Liver (tissue), 8 donors: ENCODE measurements at regions not wholly inside any gene's neighbourhood (a gene's known extent, or its start where the extent isn't known, plus 50 kb on each side); places are given as distances from the start of the nearest gene placed in this dataset.

Experiments
- DNase-seq: peaks from one replicate; pipeline ENCODE4 v3.0.0-alpha.2; 2017; ENCODE audit warnings: low spot score
- H3K27ac ChIP-seq, 2 donors: one replicate each; pipeline ENCODE4 v1.7.0; 2013; ENCODE audit warnings: inconsistent platforms in 2 of 2, low read length in 2 of 2, control low read depth in 1 of 2, low read depth in 1 of 2, mild to moderate bottlenecking in 1 of 2
- H3K27me3 ChIP-seq, 4 donors: one replicate each; pipeline versions ENCODE4 v1.6.1 to v1.7.0; 2013; ENCODE audit warnings: low read length in 3 of 4, inconsistent platforms in 1 of 4, mild to moderate bottlenecking in 1 of 4, moderate library complexity in 1 of 4; ENCODE audit not compliant: control insufficient read depth in 4 of 4, insufficient read depth in 4 of 4
- H3K36me3 ChIP-seq, 4 donors: one replicate each; pipeline versions ENCODE4 v1.6.1 to v1.7.0; 2013; ENCODE audit warnings: low read length in 3 of 4, mild to moderate bottlenecking in 3 of 4, low read depth in 1 of 4, moderate library complexity in 1 of 4; ENCODE audit not compliant: control insufficient read depth in 4 of 4, insufficient read depth in 3 of 4
- H3K4me1 ChIP-seq, 4 donors: one replicate each; pipeline versions ENCODE4 v1.6.1 to v1.7.0; 2013; ENCODE audit warnings: low read length in 3 of 4, mild to moderate bottlenecking in 3 of 4, moderate library complexity in 1 of 4; ENCODE audit not compliant: control insufficient read depth in 4 of 4, insufficient read depth in 4 of 4
- H3K4me3 ChIP-seq, 3 donors: one replicate each; pipeline versions ENCODE4 v1.6.1 to v1.7.0; 2013; ENCODE audit warnings: low read length in 3 of 3, control low read depth in 1 of 3, low read depth in 1 of 3, mild to moderate bottlenecking in 1 of 3
- H3K9ac ChIP-seq, 2 donors: one replicate each; pipeline ENCODE4 v1.7.0; 2013; ENCODE audit warnings: low read length in 2 of 2, mild to moderate bottlenecking in 2 of 2, moderate library complexity in 2 of 2, control low read depth in 1 of 2, low read depth in 1 of 2
- H3K9me3 ChIP-seq, 4 donors: one replicate each; pipeline versions ENCODE4 v1.6.1 to v1.7.0; 2013; ENCODE audit warnings: low read length in 3 of 4; ENCODE audit not compliant: control insufficient read depth in 4 of 4
- EGR1 ChIP-seq, 2 donors: IDR thresholded peaks; 2 replicates each; pipeline ENCODE4 v1.6.1; 2016 to 2018; ENCODE audit warnings: antibody characterized with exemption in 2 of 2, low read depth in 2 of 2
- FOXA1 ChIP-seq: IDR thresholded peaks from 2 replicates; pipeline ENCODE4 v1.6.1; 2016; ENCODE audit warnings: antibody characterized with exemption
- FOXA2 ChIP-seq: IDR thresholded peaks from 2 replicates; pipeline ENCODE4 v1.6.1; 2016; ENCODE audit warnings: antibody characterized with exemption
- HNF4G ChIP-seq: IDR thresholded peaks from 2 replicates; pipeline ENCODE4 v1.6.1; 2016; ENCODE audit warnings: antibody characterized with exemption
- NR2F2 ChIP-seq: IDR thresholded peaks from 2 replicates; pipeline ENCODE4 v1.6.1; 2016; ENCODE audit warnings: antibody characterized with exemption
- RXRA ChIP-seq, 2 donors: IDR thresholded peaks; 2 replicates each; pipeline ENCODE4 v1.6.1; 2017 to 2018; ENCODE audit warnings: antibody characterized with exemption in 2 of 2, mild to moderate bottlenecking in 1 of 2
- SP1 ChIP-seq: IDR thresholded peaks from 2 replicates; pipeline ENCODE4 v1.6.1; 2018; ENCODE audit warnings: antibody characterized with exemption, mild to moderate bottlenecking
- TAF1 ChIP-seq: conservative IDR thresholded peaks from 2 replicates; pipeline ENCODE4 v1.6.1; 2016; ENCODE audit warnings: antibody characterized with exemption, mild to moderate bottlenecking
- WGBS: extraction: QIAGEN DNeasy Blood & Tissue Kit; methylation state at CpG from one replicate; pipeline ENCODE4 v1.1.7; 2013; 5-methylcytosine and 5-hydroxymethylcytosine counted together
- TF ChIP-seq, protein P1 (sequence below): IDR thresholded peaks from 2 replicates; pipeline ENCODE4 v1.6.1; 2016; ENCODE audit warnings: antibody characterized with exemption, mild to moderate bottlenecking
- TF ChIP-seq, protein P2 (sequence below): IDR thresholded peaks from 2 replicates; pipeline ENCODE4 v1.6.1; 2016; ENCODE audit warnings: antibody characterized with exemption
- TF ChIP-seq, protein P3 (sequence below): fragments of 150-350 bp; IDR thresholded peaks from 2 replicates; pipeline ENCODE4 v1.5.1; 2017; ENCODE audit warnings: improper control_type of control experiment, low read depth, low read length; ENCODE audit not compliant: missing input control
- donor health status: healthy.
- donor health status: healthy.
- donor health status: healthy.
- donor health status: healthy.
- donor health status: healthy.

DNA sequence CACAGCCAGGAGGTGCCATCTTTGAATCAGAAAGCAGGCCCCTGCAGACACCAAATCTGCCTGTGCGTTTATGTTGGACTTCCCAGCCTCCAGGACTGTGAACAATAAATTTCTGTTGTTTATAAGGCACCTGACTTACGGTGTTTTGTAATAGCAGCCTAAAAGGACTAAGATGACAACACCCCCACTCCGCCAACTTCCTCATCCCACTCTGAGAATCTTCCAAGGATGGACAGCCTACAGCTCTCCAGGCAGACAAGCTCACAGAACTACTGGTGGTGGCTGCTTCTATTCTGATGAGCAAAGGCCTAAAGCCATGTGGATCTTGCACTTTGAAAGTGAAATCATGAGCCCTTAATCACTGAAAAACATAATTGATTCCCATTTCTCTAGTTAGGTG is 449.2 kb downstream of the TSHZ3 start (continued):
- TF ChIP-seq, protein P1, sequence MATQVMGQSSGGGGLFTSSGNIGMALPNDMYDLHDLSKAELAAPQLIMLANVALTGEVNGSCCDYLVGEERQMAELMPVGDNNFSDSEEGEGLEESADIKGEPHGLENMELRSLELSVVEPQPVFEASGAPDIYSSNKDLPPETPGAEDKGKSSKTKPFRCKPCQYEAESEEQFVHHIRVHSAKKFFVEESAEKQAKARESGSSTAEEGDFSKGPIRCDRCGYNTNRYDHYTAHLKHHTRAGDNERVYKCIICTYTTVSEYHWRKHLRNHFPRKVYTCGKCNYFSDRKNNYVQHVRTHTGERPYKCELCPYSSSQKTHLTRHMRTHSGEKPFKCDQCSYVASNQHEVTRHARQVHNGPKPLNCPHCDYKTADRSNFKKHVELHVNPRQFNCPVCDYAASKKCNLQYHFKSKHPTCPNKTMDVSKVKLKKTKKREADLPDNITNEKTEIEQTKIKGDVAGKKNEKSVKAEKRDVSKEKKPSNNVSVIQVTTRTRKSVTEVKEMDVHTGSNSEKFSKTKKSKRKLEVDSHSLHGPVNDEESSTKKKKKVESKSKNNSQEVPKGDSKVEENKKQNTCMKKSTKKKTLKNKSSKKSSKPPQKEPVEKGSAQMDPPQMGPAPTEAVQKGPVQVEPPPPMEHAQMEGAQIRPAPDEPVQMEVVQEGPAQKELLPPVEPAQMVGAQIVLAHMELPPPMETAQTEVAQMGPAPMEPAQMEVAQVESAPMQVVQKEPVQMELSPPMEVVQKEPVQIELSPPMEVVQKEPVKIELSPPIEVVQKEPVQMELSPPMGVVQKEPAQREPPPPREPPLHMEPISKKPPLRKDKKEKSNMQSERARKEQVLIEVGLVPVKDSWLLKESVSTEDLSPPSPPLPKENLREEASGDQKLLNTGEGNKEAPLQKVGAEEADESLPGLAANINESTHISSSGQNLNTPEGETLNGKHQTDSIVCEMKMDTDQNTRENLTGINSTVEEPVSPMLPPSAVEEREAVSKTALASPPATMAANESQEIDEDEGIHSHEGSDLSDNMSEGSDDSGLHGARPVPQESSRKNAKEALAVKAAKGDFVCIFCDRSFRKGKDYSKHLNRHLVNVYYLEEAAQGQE = no peak
- TF ChIP-seq FOXA1 (no peak), RXRA (IDR thresholded peaks at IDR 0.05) (no peak)

DNA sequence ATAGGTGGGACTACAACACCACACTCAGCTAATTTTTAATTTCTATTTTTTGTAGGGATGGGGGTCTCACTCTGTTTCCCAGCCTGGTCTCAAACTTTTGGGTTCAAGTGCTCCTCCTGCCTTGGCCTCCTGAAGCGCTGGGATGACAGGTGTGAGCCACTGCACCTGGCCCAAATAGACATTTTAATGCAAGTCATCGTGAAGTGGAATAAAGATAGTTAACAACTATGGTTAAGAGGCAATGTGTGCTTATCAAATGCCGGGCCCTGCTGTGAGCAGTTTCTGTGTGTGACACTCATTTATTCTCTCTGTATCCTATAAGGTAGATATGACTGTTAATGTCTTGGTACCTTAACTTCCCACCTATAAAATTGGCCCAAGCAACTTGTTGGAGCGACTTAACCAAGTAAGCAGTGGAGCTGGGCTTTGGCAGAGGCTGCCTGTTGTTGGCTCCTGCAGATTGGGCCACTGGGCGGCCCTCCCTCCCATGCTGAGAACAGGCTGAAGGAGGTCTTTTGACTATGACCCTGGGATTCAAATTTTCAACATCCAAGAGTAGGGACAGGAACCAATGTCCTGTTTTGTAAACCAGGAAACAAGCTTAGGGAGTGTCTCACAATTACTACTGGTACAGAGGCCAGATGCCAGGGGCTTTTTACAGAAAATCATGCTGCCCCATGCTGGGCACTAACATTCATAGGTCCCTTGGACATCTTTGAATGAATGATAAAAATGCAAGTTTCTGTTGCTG is 450.7 kb downstream of the TSHZ3 start:
- Histone ChIP-seq H3K27me3 (peaks cover 0 to 2% (median 0%) of the 10 kb centered on the region in 4 donors), H3K9me3 (no peaks in the 10 kb centered on the region), H3K9ac (no peak overlapping the region), H3K4me3 (no peak overlapping the region), H3K4me1 (no peaks in the 10 kb centered on the region), H3K36me3 (no peaks in the 10 kb centered on the region), H3K27ac (no peak overlapping the region)
- TF ChIP-seq, protein P2, sequence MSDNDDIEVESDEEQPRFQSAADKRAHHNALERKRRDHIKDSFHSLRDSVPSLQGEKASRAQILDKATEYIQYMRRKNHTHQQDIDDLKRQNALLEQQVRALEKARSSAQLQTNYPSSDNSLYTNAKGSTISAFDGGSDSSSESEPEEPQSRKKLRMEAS = no peak
- no peak for TF ChIP-seq SP1
- TF ChIP-seq TAF1 = no peak
- no peak for TF ChIP-seq FOXA1
- TF ChIP-seq, protein P1 = no peak
- TF ChIP-seq, protein P3, sequence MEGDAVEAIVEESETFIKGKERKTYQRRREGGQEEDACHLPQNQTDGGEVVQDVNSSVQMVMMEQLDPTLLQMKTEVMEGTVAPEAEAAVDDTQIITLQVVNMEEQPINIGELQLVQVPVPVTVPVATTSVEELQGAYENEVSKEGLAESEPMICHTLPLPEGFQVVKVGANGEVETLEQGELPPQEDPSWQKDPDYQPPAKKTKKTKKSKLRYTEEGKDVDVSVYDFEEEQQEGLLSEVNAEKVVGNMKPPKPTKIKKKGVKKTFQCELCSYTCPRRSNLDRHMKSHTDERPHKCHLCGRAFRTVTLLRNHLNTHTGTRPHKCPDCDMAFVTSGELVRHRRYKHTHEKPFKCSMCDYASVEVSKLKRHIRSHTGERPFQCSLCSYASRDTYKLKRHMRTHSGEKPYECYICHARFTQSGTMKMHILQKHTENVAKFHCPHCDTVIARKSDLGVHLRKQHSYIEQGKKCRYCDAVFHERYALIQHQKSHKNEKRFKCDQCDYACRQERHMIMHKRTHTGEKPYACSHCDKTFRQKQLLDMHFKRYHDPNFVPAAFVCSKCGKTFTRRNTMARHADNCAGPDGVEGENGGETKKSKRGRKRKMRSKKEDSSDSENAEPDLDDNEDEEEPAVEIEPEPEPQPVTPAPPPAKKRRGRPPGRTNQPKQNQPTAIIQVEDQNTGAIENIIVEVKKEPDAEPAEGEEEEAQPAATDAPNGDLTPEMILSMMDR = no peak
- TF ChIP-seq HNF4G = no peak
- no peak for DNase-seq
- 73% methylated on average over 5 of the region's 5 CpGs for WGBS

DNA sequence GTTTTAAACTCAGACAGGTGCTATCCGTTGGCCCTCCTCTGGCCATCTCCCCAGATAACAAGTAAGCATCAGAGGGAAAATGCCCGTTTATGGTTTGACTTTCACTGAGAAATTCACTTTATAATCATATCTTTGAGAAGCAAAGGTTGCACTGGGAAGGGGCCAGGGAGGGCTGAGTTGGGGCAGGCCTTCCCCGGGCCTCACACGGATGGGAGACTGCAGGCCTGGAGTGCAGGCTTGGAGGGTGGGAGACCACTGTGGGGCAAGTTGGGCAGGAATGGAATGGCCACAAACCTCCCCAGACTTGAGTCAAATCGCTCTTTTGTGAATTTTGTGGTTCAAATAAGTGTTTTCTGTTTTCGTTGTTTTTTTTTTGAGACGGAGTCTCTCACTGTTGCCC is 451.7 kb downstream of the TSHZ3 start:
- Histone ChIP-seq H3K27me3 (no peaks in the 10 kb centered on the region), H3K36me3 (no peaks in the 10 kb centered on the region), H3K27ac (no peak overlapping the region), H3K9ac (no peak overlapping the region), H3K4me1 (no peaks in the 10 kb centered on the region), H3K4me3 (no peak overlapping the region), H3K9me3 (no peaks in the 10 kb centered on the region)
- WGBS = 90% methylated on average over 7 of the region's 7 CpGs
- no peak for DNase-seq
- no peak for TF ChIP-seq EGR1 (IDR thresholded peaks at IDR 0.05; ENCODE audit: low read depth in 2 of 2)
- TF ChIP-seq NR2F2 = no peak
- TF ChIP-seq FOXA2 = no peak
- TF ChIP-seq, protein P2 = no peak
